HEK293 (cell line): ENCODE measurements at regions not wholly inside any gene's neighbourhood (a gene's known extent, or its start where the extent isn't known, plus 50 kb on each side); places are given as distances from the start of the nearest gene placed in this dataset.

Source experiments
- KLF1 ChIP-seq: fragments of 450-650 bp; formaldehyde crosslinking; IDR thresholded peaks from 2 replicates; pipeline ENCODE4 v1.5.1; 2016; ENCODE audit warnings: missing biosample characterization, missing genetic modification characterization
- KLF10 ChIP-seq: fragments of 450-650 bp; IDR thresholded peaks from 2 replicates; pipeline ENCODE4 v1.5.1; 2018; ENCODE audit warnings: missing biosample characterization, mild to moderate bottlenecking, missing genetic modification characterization
- MZF1 ChIP-seq: fragments of 450-650 bp; formaldehyde crosslinking; IDR thresholded peaks from 2 replicates; pipeline ENCODE4 v1.5.1; 2017; ENCODE audit warnings: missing biosample characterization, missing genetic modification characterization, borderline replicate concordance
- PBX3 ChIP-seq: sonication (generic); formaldehyde crosslinking; IDR thresholded peaks from 2 replicates; pipeline ENCODE4 v1.8.1; 2022; ENCODE audit warnings: mild to moderate bottlenecking, moderate library complexity, missing genetic modification reagents
- SCRT2 ChIP-seq: fragments of 450-650 bp; formaldehyde crosslinking; IDR thresholded peaks from 2 replicates; pipeline ENCODE4 v1.5.1; 2016; ENCODE audit warnings: missing biosample characterization, missing genetic modification characterization
- ZBTB20 ChIP-seq: fragments of 450-650 bp; formaldehyde crosslinking; IDR thresholded peaks from 2 replicates; pipeline ENCODE4 v1.5.1; 2016; ENCODE audit warnings: missing biosample characterization, missing genetic modification characterization
- ZFP41 ChIP-seq: fragments of 450-650 bp; formaldehyde crosslinking; IDR thresholded peaks from 2 replicates; pipeline ENCODE4 v1.5.1; 2016; ENCODE audit warnings: missing biosample characterization, missing genetic modification characterization, borderline replicate concordance
- ZNF214 ChIP-seq: fragments of 450-650 bp; formaldehyde crosslinking; IDR thresholded peaks from 2 replicates; pipeline ENCODE4 v1.5.1; 2017; ENCODE audit warnings: missing biosample characterization, mild to moderate bottlenecking, missing genetic modification characterization, borderline replicate concordance
- ZNF529 ChIP-seq: fragments of 450-650 bp; formaldehyde crosslinking; IDR thresholded peaks from 2 replicates; pipeline ENCODE4 v1.5.1; 2017; ENCODE audit warnings: missing genetic modification characterization, missing biosample characterization; ENCODE audit not compliant: insufficient replicate concordance
- ZNF658 ChIP-seq: fragments of 450-650 bp; formaldehyde crosslinking; IDR thresholded peaks from 2 replicates; pipeline ENCODE4; 2016; ENCODE audit warnings: missing biosample characterization, missing genetic modification characterization
- ZNF707 ChIP-seq: fragments of 450-650 bp; formaldehyde crosslinking; IDR thresholded peaks from 2 replicates; pipeline ENCODE4 v1.5.1; 2016; ENCODE audit warnings: missing biosample characterization, missing genetic modification characterization
- TF ChIP-seq, protein P1 (sequence below): fragments of 450-650 bp; formaldehyde crosslinking; IDR thresholded peaks from 2 replicates; pipeline ENCODE4 v1.5.1; 2016; ENCODE audit warnings: missing biosample characterization, missing genetic modification characterization, borderline replicate concordance
- TF ChIP-seq, protein P2 (sequence below): fragments of 450-650 bp; formaldehyde crosslinking; IDR thresholded peaks from 2 replicates; pipeline ENCODE4 v1.5.1; 2016; ENCODE audit warnings: missing biosample characterization, missing genetic modification characterization
- TF ChIP-seq, protein P3 (sequence below): fragments of 450-650 bp; formaldehyde crosslinking; conservative IDR thresholded peaks from 2 replicates; pipeline ENCODE4 v1.5.1; 2016; ENCODE audit warnings: low read depth, missing biosample characterization, missing genetic modification characterization

DNA sequence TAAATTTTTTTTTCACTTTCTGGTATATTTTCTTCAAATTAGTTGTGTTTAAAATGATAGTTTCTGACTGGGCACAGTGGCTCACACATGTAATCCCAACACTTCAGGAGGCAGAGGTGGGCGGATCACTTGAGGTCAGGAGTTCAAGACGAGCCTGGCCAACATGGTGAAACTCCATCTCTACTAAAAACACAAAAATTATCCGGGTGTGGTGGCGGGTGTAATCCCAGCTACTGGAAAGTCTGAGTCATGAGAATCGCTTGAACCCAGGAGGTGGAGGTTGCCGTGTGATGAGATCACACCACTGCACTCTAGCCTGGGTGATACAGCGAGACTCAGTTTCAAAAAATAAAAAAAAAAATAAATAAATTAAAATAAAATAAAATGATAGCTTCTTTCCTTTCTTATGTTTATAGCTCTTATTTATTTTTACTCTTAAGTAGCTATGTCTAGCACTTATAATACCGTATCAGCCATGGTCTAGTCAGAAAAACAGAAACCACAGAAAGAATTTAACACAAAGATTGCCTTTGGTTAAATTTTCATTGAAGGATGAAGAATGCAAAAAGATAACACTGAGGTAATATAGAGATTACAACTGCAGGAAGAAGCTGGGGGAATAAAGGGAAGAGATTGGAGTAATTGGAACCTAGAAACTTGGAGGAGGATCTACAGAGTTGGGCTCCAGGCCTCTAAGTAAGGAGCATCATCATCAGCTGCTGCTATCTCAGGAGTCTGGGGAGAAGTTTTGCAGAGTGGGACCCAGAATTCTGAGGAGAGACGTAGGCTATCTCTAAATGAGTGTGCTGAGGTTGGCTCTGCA, 54.7 kb upstream of the MBOAT2 start:
- TF ChIP-seq, protein P1, sequence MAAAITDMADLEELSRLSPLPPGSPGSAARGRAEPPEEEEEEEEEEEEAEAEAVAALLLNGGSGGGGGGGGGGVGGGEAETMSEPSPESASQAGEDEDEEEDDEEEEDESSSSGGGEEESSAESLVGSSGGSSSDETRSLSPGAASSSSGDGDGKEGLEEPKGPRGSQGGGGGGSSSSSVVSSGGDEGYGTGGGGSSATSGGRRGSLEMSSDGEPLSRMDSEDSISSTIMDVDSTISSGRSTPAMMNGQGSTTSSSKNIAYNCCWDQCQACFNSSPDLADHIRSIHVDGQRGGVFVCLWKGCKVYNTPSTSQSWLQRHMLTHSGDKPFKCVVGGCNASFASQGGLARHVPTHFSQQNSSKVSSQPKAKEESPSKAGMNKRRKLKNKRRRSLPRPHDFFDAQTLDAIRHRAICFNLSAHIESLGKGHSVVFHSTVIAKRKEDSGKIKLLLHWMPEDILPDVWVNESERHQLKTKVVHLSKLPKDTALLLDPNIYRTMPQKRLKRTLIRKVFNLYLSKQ, result no peak
- TF ChIP-seq, protein P2, sequence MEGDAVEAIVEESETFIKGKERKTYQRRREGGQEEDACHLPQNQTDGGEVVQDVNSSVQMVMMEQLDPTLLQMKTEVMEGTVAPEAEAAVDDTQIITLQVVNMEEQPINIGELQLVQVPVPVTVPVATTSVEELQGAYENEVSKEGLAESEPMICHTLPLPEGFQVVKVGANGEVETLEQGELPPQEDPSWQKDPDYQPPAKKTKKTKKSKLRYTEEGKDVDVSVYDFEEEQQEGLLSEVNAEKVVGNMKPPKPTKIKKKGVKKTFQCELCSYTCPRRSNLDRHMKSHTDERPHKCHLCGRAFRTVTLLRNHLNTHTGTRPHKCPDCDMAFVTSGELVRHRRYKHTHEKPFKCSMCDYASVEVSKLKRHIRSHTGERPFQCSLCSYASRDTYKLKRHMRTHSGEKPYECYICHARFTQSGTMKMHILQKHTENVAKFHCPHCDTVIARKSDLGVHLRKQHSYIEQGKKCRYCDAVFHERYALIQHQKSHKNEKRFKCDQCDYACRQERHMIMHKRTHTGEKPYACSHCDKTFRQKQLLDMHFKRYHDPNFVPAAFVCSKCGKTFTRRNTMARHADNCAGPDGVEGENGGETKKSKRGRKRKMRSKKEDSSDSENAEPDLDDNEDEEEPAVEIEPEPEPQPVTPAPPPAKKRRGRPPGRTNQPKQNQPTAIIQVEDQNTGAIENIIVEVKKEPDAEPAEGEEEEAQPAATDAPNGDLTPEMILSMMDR (tag by site-specific recombination), result no peak
- TF ChIP-seq, protein P3, sequence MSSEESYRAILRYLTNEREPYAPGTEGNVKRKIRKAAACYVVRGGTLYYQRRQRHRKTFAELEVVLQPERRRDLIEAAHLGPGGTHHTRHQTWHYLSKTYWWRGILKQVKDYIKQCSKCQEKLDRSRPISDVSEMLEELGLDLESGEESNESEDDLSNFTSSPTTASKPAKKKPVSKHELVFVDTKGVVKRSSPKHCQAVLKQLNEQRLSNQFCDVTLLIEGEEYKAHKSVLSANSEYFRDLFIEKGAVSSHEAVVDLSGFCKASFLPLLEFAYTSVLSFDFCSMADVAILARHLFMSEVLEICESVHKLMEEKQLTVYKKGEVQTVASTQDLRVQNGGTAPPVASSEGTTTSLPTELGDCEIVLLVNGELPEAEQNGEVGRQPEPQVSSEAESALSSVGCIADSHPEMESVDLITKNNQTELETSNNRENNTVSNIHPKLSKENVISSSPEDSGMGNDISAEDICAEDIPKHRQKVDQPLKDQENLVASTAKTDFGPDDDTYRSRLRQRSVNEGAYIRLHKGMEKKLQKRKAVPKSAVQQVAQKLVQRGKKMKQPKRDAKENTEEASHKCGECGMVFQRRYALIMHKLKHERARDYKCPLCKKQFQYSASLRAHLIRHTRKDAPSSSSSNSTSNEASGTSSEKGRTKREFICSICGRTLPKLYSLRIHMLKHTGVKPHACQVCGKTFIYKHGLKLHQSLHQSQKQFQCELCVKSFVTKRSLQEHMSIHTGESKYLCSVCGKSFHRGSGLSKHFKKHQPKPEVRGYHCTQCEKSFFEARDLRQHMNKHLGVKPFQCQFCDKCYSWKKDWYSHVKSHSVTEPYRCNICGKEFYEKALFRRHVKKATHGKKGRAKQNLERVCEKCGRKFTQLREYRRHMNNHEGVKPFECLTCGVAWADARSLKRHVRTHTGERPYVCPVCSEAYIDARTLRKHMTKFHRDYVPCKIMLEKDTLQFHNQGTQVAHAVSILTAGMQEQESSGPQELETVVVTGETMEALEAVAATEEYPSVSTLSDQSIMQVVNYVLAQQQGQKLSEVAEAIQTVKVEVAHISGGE (tag by site-specific recombination), result no peak
- TF ChIP-seq MZF1 (tag by site-specific recombination) (no peak), ZFP41 (tag by site-specific recombination) (no peak), ZNF658 (no peak), ZNF214 (tag by site-specific recombination) (no peak), PBX3 (CRISPR knock-in tag) (no peak), ZBTB20 (tag by site-specific recombination) (no peak), KLF1 (tag by site-specific recombination) (peak; percentile 91), SCRT2 (no peak), KLF10 (tag by site-specific recombination) (no peak), ZNF529 (no peak), ZNF707 (tag by site-specific recombination) (no peak)
